Left ventricle myocardium inferior (tissue), 1 donor: ENCODE measurements at regions not wholly inside any gene's neighbourhood (a gene's known extent, or its start where the extent isn't known, plus 50 kb on each side); places are given as distances from the start of the nearest gene placed in this dataset.

ENCODE experiments used
- DNase-seq: peaks from one replicate; pipeline ENCODE4 v3.0.0-alpha.2; 2020
- H3K27ac ChIP-seq: fragments of 200-600 bp; replicated peaks from 2 replicates; pipeline ENCODE4 v1.8.0; 2021
- H3K27me3 ChIP-seq: fragments of 200-600 bp; 2 replicates; pipeline ENCODE4 v1.8.0; 2021; ENCODE audit warnings: low read depth
- H3K36me3 ChIP-seq: fragments of 200-600 bp; 2 replicates; pipeline ENCODE4 v1.8.0; 2021
- H3K4me1 ChIP-seq: fragments of 200-600 bp; 2 replicates; pipeline ENCODE4 v1.8.0; 2021
- H3K4me3 ChIP-seq: fragments of 200-600 bp; 2 replicates; pipeline ENCODE4 v1.8.0; 2021; ENCODE audit warnings: mild to moderate bottlenecking, moderate library complexity
- H3K9me3 ChIP-seq: fragments of 200-600 bp; replicated peaks from 2 replicates; pipeline ENCODE4 v1.8.0; 2021
- intact Hi-C: fragments of 100-400 bp; cut with micrococcal nuclease; formaldehyde crosslinking; loops from one replicate; pipeline ENCODE4 v1.11.0; 2022
- TF ChIP-seq, protein P1 (sequence below): fragments of 200-600 bp; IDR thresholded peaks from 2 replicates; pipeline ENCODE4 v1.8.0; 2021; ENCODE audit warnings: antibody characterized with exemption, mild to moderate bottlenecking, borderline replicate concordance
- donor health status: DM: no; HTN: yes; CAD: no; lungs with severe emphysema.

DNA sequence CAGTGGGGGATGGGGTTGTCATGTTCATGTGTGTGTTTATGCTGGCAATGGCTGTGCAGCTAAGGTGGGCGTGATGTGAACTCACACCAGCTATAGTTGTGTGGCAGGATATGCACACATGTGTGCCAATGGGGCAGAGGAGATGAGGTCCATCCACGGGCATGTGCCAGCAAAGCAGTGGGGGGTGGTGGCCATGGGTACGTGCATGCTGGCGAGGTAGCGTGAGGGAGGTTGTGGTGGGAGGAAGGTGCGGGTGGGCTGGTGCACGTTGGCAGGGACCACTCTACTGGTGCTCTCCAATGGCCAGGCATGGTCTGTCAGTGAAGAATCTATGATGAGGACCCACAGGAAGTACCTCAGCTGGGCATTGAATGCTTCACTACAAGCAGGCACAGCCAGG, 567.5 kb upstream of the SORCS1 start:
- Histone ChIP-seq H3K36me3 (no peaks in the 10 kb centered on the region), H3K27ac (no peak overlapping the region), H3K4me1 (no peaks in the 10 kb centered on the region), H3K4me3 (no peak overlapping the region), H3K9me3 (peaks cover 43% of the 10 kb centered on the region), H3K27me3 (no peaks in the 10 kb centered on the region)
- intact Hi-C loops = no loop called here
- TF ChIP-seq, protein P1, sequence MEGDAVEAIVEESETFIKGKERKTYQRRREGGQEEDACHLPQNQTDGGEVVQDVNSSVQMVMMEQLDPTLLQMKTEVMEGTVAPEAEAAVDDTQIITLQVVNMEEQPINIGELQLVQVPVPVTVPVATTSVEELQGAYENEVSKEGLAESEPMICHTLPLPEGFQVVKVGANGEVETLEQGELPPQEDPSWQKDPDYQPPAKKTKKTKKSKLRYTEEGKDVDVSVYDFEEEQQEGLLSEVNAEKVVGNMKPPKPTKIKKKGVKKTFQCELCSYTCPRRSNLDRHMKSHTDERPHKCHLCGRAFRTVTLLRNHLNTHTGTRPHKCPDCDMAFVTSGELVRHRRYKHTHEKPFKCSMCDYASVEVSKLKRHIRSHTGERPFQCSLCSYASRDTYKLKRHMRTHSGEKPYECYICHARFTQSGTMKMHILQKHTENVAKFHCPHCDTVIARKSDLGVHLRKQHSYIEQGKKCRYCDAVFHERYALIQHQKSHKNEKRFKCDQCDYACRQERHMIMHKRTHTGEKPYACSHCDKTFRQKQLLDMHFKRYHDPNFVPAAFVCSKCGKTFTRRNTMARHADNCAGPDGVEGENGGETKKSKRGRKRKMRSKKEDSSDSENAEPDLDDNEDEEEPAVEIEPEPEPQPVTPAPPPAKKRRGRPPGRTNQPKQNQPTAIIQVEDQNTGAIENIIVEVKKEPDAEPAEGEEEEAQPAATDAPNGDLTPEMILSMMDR = no peak
- no peak for DNase-seq

DNA sequence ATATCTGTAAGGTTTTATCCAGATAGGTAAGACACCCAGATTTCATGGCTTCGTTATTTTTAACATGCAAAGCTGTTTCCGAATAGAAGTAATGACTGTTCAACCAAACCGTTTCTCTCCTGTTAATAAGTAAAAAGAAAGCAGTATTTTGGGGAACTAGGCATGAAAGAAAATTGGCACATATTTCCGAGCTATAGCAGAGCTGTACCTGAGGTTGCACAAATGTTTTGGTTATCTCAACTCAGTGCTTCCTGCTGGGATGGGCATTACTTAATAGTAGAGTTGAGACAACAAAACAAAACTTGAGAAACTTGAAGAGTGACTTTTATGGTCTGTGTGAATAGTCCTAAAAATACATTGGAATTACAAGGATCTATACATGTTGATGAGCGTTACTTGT, 564.3 kb upstream of the SORCS1 start:
- no peak for DNase-seq
- Histone ChIP-seq H3K4me1 (no peaks in the 10 kb centered on the region), H3K36me3 (no peaks in the 10 kb centered on the region), H3K9me3 (peaks cover 13% of the 10 kb centered on the region), H3K4me3 (no peak overlapping the region), H3K27me3 (no peaks in the 10 kb centered on the region), H3K27ac (no peak overlapping the region)
- TF ChIP-seq, protein P1 = no peak
- intact Hi-C loops = no loop called here

DNA sequence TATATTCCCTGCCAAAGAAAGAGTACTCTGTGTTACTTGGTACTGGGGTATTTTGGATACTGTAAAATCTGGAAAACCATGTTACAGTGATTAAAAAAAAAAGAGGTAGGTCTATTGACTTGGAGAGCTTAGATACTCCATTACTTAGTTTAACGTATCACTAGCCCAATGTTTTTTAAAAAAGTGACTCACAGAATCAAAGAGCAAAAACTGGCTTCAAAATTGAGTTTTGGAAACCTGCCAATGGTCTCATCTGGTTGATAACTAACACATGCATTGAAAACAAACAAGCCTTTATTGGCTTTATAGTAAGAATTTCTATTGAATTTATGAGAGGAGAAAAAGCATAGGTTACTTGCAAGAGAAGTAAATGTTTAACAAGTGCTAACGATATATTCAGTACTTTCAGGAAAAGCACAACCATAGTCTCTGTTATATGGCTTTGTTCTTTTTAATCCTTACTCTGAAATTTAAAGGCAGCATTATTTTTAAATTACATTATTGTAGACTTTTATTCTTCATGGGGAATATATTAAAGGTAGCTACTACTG, 563.3 kb upstream of the SORCS1 start:
- peaks cover 4% of the 10 kb centered on the region for H3K9me3 ChIP-seq
- intact Hi-C loops = no loop called here
- H3K4me1 ChIP-seq = no peaks in the 10 kb centered on the region
- no peak for DNase-seq
- H3K36me3 ChIP-seq = no peaks in the 10 kb centered on the region
- H3K27me3 ChIP-seq = no peaks in the 10 kb centered on the region
- no peak overlapping the region for H3K27ac ChIP-seq
- H3K4me3 ChIP-seq = no peak overlapping the region
- TF ChIP-seq, protein P1 = no peak

DNA sequence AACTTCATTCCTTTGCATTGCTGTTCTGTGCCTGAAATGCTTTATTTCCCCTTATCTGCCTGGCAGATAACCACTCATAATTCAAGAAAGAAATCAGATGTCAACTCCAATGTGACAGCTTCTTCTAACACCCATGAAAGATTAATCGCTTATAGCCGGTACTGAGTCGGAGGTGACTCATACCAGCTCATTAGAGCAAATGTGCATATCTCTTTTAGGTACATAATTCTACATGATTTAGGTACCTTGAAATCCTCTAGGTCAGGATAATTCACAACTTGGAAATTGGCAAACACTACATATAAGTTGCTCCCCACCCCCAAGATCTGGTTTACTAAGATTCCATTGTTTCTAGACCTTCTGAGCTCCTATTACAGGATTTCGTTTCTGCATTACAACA, 554.4 kb upstream of the SORCS1 start:
- DNase-seq = no peak
- Histone ChIP-seq H3K4me1 (no peaks in the 10 kb centered on the region), H3K27me3 (no peaks in the 10 kb centered on the region), H3K4me3 (no peak overlapping the region), H3K27ac (no peak overlapping the region), H3K9me3 (no peaks in the 10 kb centered on the region), H3K36me3 (no peaks in the 10 kb centered on the region)
- TF ChIP-seq, protein P1 = no peak
- intact Hi-C loops = no loop called here

DNA sequence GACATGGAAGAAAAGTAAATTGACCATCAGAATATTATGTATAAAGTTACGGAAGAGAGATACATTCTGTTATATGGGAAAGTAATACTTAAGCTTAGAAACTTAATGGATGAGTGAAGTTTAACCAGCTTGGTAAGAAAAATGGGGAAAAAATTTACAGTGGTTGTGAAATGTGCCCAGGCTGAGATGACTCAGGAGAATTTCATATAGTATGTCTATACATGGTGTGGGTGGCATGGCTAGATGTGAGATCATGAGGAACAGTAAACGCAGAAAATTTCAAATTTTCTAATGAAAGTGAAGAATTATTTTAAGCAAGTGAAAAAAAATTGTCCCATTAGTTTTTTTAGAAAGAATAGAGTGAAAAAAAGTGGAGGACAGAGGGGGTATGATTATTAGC, 552.5 kb upstream of the SORCS1 start:
- H3K27me3 ChIP-seq = no peaks in the 10 kb centered on the region
- H3K4me3 ChIP-seq = no peak overlapping the region
- TF ChIP-seq, protein P1 = no peak
- no peaks in the 10 kb centered on the region for H3K4me1 ChIP-seq
- no peaks in the 10 kb centered on the region for H3K36me3 ChIP-seq
- no peaks in the 10 kb centered on the region for H3K9me3 ChIP-seq
- intact Hi-C loops = no loop called here
- no peak overlapping the region for H3K27ac ChIP-seq
- no peak for DNase-seq

DNA sequence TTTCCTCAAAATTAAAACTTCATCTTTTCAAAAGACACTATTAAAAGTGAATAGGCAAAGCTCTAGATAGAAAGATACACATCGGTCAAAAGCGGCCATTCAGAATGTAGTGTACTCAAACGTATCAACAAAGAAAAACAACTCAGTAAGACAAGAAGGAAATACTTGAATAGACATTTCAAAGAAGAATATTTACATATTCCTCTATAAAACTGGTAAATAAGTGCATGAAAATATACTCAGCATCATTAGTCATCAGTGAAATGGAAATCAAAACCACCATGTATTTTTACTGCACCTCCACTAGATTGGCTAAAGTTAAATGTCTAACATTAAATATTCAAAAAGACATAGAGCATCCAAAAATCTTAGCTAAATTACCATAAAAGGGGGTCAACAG, 551.1 kb upstream of the SORCS1 start:
- Histone ChIP-seq H3K36me3 (no peaks in the 10 kb centered on the region), H3K4me1 (no peaks in the 10 kb centered on the region), H3K27ac (no peak overlapping the region), H3K27me3 (no peaks in the 10 kb centered on the region), H3K4me3 (no peak overlapping the region), H3K9me3 (no peaks in the 10 kb centered on the region)
- no peak for DNase-seq
- TF ChIP-seq, protein P1 = no peak
- intact Hi-C loops = no loop called here
